Fibroblast of lung (primary cell): ENCODE measurements at regions not wholly inside any gene's neighbourhood (a gene's known extent, or its start where the extent isn't known, plus 50 kb on each side); places are given as distances from the start of the nearest gene placed in this dataset.

Experiments used
- DNase-seq, 2 donors: peaks; one replicate each; pipeline versions ENCODE4 v3.0.0 to v3.0.0-alpha.2; 2010; ENCODE audit warnings: low read depth in 2 of 2
- H2AFZ ChIP-seq: 2 replicates; pipeline ENCODE4 v1.5.1; 2012; ENCODE audit warnings: low read length, control low read depth, inconsistent platforms
- H3K27ac ChIP-seq: 2 replicates; pipeline ENCODE4 v1.5.1; 2011; ENCODE audit warnings: low read length, control low read depth; ENCODE audit not compliant: insufficient read depth
- H3K27me3 ChIP-seq: 2 replicates; pipeline ENCODE4 v1.5.1; 2011; ENCODE audit warnings: mild to moderate bottlenecking, low read length; ENCODE audit not compliant: control insufficient read depth, insufficient read depth
- H3K36me3 ChIP-seq: 2 replicates; pipeline ENCODE4 v1.5.1; 2011; ENCODE audit warnings: low read length; ENCODE audit not compliant: control insufficient read depth, insufficient read depth
- H3K4me1 ChIP-seq: 2 replicates; pipeline ENCODE4 v1.5.1; 2011; ENCODE audit warnings: low read length; ENCODE audit not compliant: control insufficient read depth, insufficient read depth; ENCODE audit errors: extremely low read depth
- H3K4me2 ChIP-seq: 2 replicates; pipeline ENCODE4 v1.5.1; 2011; ENCODE audit warnings: low read length, control low read depth; ENCODE audit not compliant: insufficient read depth; ENCODE audit errors: extremely low read depth
- H3K4me3 ChIP-seq, 4 experiments: fragments of 200-600 bp in 1 of 4; sonication (generic) in 1 of 4; replicated peaks in 1 of 4; 2 replicates each; pipeline ENCODE4 v1.5.1; 2011 to 2016; ENCODE audit warnings: low read length in 4 of 4, low read depth in 3 of 4, mild to moderate bottlenecking in 3 of 4, control low read depth in 2 of 4, inconsistent platforms in 1 of 4, mixed read lengths in 1 of 4; ENCODE audit not compliant: insufficient read depth in 1 of 4; ENCODE audit errors: control extremely low read depth in 1 of 4
- H3K79me2 ChIP-seq: 2 replicates; pipeline ENCODE4 v1.5.1; 2012; ENCODE audit warnings: mild to moderate bottlenecking, low read length, inconsistent platforms; ENCODE audit not compliant: control insufficient read depth, insufficient read depth
- H3K9ac ChIP-seq: 2 replicates; pipeline ENCODE4 v1.5.1; 2011; ENCODE audit warnings: mild to moderate bottlenecking, low read length, control low read depth; ENCODE audit not compliant: insufficient read depth
- H3K9me3 ChIP-seq: 2 replicates; pipeline ENCODE4 v1.5.1; 2012; ENCODE audit warnings: low read depth, low read length; ENCODE audit not compliant: control insufficient read depth, insufficient read depth
- H4K20me1 ChIP-seq: 2 replicates; pipeline ENCODE4 v1.5.1; 2011; ENCODE audit warnings: low read length; ENCODE audit not compliant: control insufficient read depth, insufficient read depth; ENCODE audit errors: extremely low read depth
- CTCF ChIP-seq, 2 donors: IDR thresholded peaks in 1 of 2; conservative IDR thresholded peaks in 1 of 2; 1 replicate in 1 of 2; 2 replicates in 1 of 2; pipeline ENCODE4 v1.5.1; 2011 to 2012; ENCODE audit warnings: low read length in 2 of 2, control low read depth in 1 of 2, inconsistent platforms in 1 of 2, low read depth in 1 of 2, mild to moderate bottlenecking in 1 of 2
- EZH2 ChIP-seq: IDR thresholded peaks from 2 replicates; pipeline ENCODE4 v1.5.1; 2012; ENCODE audit warnings: low read length, control low read depth, mild to moderate bottlenecking; ENCODE audit errors: missing control alignments

- H3K36me3 ChIP-seq, result no peaks in the 10 kb centered on the region
- H3K9ac ChIP-seq, result no peak overlapping the region
- no peak overlapping the region for H3K27ac ChIP-seq
Measured at GRCh38 chr11:28559492-28559891, 451.3 kb downstream of the METTL15 start.

GRCh38 chr11:28547321-28547741, 439.1 kb downstream of the METTL15 start:
- no peak for DNase-seq

More at GRCh38 chr11:28559492-28559891, 451.3 kb downstream of the METTL15 start:
- DNase-seq, result peak; percentile 33 to 86
- Histone ChIP-seq H2AFZ (no peak overlapping the region), H3K4me2 (no peak overlapping the region), H3K4me1 (no peaks in the 10 kb centered on the region), H3K79me2 (no peaks in the 10 kb centered on the region), H3K27me3 (no peaks in the 10 kb centered on the region), H3K4me3 (peak overlapping the region in 1 of 4 experiments; percentile 16), H4K20me1 (no peaks in the 10 kb centered on the region), H3K9me3 (no peaks in the 10 kb centered on the region)
- no peak for TF ChIP-seq EZH2
- no peak for TF ChIP-seq CTCF (conservative IDR thresholded peaks at IDR 0.05 in 1 of 2, IDR thresholded peaks at IDR 0.05 in 1 of 2; ENCODE audit: low read depth in 1 of 2, low read length in 2 of 2)

DNA sequence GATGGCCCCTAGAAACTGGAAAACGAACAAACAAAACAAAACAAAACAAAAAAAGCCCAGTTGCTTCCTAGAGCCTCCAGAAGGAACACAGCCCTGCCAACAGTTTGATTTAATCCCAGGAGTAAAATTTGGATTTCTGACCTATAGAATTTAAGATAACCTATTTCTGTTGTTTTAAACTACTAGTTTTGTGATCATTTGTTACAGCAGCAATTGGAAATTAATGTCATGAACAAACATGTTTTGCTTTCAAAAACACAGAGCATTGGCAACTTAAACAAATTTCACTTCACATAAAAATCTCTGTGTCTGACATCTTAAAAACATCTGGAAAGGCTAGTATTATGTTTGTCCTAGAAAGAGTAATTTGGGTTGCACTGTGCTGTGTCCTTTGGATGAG, 437.3 kb downstream of the METTL15 start:
- H3K27me3 ChIP-seq, result no peaks in the 10 kb centered on the region
- no peaks in the 10 kb centered on the region for H3K79me2 ChIP-seq
- no peak overlapping the region for H2AFZ ChIP-seq
- no peaks in the 10 kb centered on the region for H3K36me3 ChIP-seq
- no peaks in the 10 kb centered on the region for H4K20me1 ChIP-seq
- no peak overlapping the region for H3K9ac ChIP-seq
- no peak overlapping the region for H3K27ac ChIP-seq
- H3K4me1 ChIP-seq, result no peaks in the 10 kb centered on the region
- H3K4me3 ChIP-seq, result no peak overlapping the region
- no peaks in the 10 kb centered on the region for H3K9me3 ChIP-seq
- TF ChIP-seq EZH2 (no peak), CTCF (conservative IDR thresholded peaks at IDR 0.05 in 1 of 2, IDR thresholded peaks at IDR 0.05 in 1 of 2; ENCODE audit: low read depth in 1 of 2, low read length in 2 of 2) (no peak)
- no peak for DNase-seq
- H3K4me2 ChIP-seq, result no peak overlapping the region

More at GRCh38 chr11:28547321-28547741, 439.1 kb downstream of the METTL15 start:
- no peak overlapping the region for H3K4me2 ChIP-seq
- no peak overlapping the region for H2AFZ ChIP-seq
- H3K27me3 ChIP-seq, result no peaks in the 10 kb centered on the region
- H3K27ac ChIP-seq, result no peak overlapping the region
- no peak overlapping the region for H3K9ac ChIP-seq
- H3K4me1 ChIP-seq, result no peaks in the 10 kb centered on the region
- H3K79me2 ChIP-seq, result no peaks in the 10 kb centered on the region
- H4K20me1 ChIP-seq, result no peaks in the 10 kb centered on the region
- no peaks in the 10 kb centered on the region for H3K36me3 ChIP-seq
- H3K9me3 ChIP-seq, result no peaks in the 10 kb centered on the region
- TF ChIP-seq EZH2, result no peak
- no peak for TF ChIP-seq CTCF (conservative IDR thresholded peaks at IDR 0.05 in 1 of 2, IDR thresholded peaks at IDR 0.05 in 1 of 2; ENCODE audit: low read depth in 1 of 2, low read length in 2 of 2)
- no peak overlapping the region for H3K4me3 ChIP-seq
